Natural killer cell (primary cell): ENCODE measurements at regions not wholly inside any gene's neighbourhood (a gene's known extent, or its start where the extent isn't known, plus 50 kb on each side); places are given as distances from the start of the nearest gene placed in this dataset.

Experiments used
- ATAC-seq, 3 donors: fragments of 150-1000 bp in 2 of 3; fragments of 200-7000 bp in 1 of 3; cut with Tn5 transposase; 1 replicate in 1 of 3; 2 replicates in 2 of 3; pipeline ENCODE4 v1.10.0; 2021; ENCODE audit warnings: mild to moderate bottlenecking in 2 of 3, moderate library complexity in 2 of 3
- DNase-seq, 2 donors: peaks; one replicate each; pipeline versions ENCODE4 v3.0.0 to v3.0.0-alpha.2; 2013 to 2021; ENCODE audit warnings: mixed read lengths in 1 of 2
- H3K27ac ChIP-seq: one replicate; pipeline ENCODE4 v1.5.1; 2013; ENCODE audit warnings: mild to moderate bottlenecking, low read length
- H3K27me3 ChIP-seq: one replicate; pipeline ENCODE4 v1.6.1; 2013; ENCODE audit warnings: low read length; ENCODE audit not compliant: control insufficient read depth, insufficient read depth
- H3K36me3 ChIP-seq: one replicate; pipeline ENCODE4 v1.6.1; 2013; ENCODE audit warnings: low read length; ENCODE audit not compliant: control insufficient read depth, insufficient read depth
- H3K4me1 ChIP-seq: one replicate; pipeline ENCODE4 v1.6.1; 2013; ENCODE audit warnings: low read length; ENCODE audit not compliant: control insufficient read depth, insufficient read depth
- H3K4me3 ChIP-seq: one replicate; pipeline ENCODE4 v1.5.1; 2013; ENCODE audit warnings: low read length
- H3K9me3 ChIP-seq: one replicate; pipeline ENCODE4 v1.6.1; 2013; ENCODE audit warnings: low read length; ENCODE audit not compliant: control insufficient read depth, insufficient read depth
- H3K27ac Mint-ChIP-seq, 2 donors: one replicate each; pipeline ENCODE4 v1.8.0; 2022; ENCODE audit warnings: mild to moderate bottlenecking in 2 of 2, mixed read lengths in 2 of 2, moderate library complexity in 1 of 2
- H3K27me3 Mint-ChIP-seq, 2 donors: one replicate each; pipeline ENCODE4 v1.8.0; 2022; ENCODE audit warnings: low read depth in 2 of 2, mixed read lengths in 2 of 2
- H3K36me3 Mint-ChIP-seq: one replicate; pipeline ENCODE4 v1.8.0; 2022; ENCODE audit warnings: mixed read lengths
- H3K4me1 Mint-ChIP-seq, 2 donors: one replicate each; pipeline ENCODE4 v1.8.0; 2022; ENCODE audit warnings: mixed read lengths in 2 of 2
- H3K4me3 Mint-ChIP-seq: one replicate; pipeline ENCODE4 v1.8.0; 2022; ENCODE audit warnings: mild to moderate bottlenecking, moderate library complexity, mixed read lengths
- H3K9me3 Mint-ChIP-seq, 2 donors: one replicate each; pipeline ENCODE4 v1.8.0; 2022; ENCODE audit warnings: mixed read lengths in 2 of 2
- CTCF ChIP-seq: fragments of 200-600 bp; IDR thresholded peaks from one replicate; pipeline ENCODE4 v1.8.0; 2022; ENCODE audit warnings: antibody characterized with exemption
- WGBS: methylation state at CpG from one replicate; pipeline ENCODE4 v1.1.7; 2013; ENCODE audit warnings: missing lambda C conversion rate; ENCODE audit not compliant: insufficient coverage; 5-methylcytosine and 5-hydroxymethylcytosine counted together
- intact Hi-C: fragments of 100-400 bp; cut with micrococcal nuclease; formaldehyde crosslinking; loops from one replicate; pipeline ENCODE4 v1.14.2; 2022

- H3K4me3 Mint-ChIP-seq = no peak overlapping the region
Observed at GRCh38 chr9:103545260-103545659, 548.8 kb upstream of the SMC2 start.

GRCh38 chr9:103552712-103553111 is 541.4 kb upstream of the SMC2 start:
- no peak for DNase-seq
- peaks cover 8% of the 10 kb centered on the region for H3K36me3 Mint-ChIP-seq
- Histone ChIP-seq H3K4me1 (no peaks in the 10 kb centered on the region), H3K27me3 (no peaks in the 10 kb centered on the region), H3K9me3 (peaks cover 2% of the 10 kb centered on the region), H3K27ac (no peak overlapping the region), H3K4me3 (no peak overlapping the region), H3K36me3 (no peaks in the 10 kb centered on the region)
- no peaks in the 10 kb centered on the region for H3K27me3 Mint-ChIP-seq
- ATAC-seq = no peak
- H3K4me3 Mint-ChIP-seq = no peak overlapping the region
- 50% methylated on average over 1 of the region's 1 CpG for WGBS
- H3K9me3 Mint-ChIP-seq = peaks cover 21 to 26% of the 10 kb centered on the region in 2 donors
- no peaks in the 10 kb centered on the region for H3K4me1 Mint-ChIP-seq
- intact Hi-C loops = no loop called here
- H3K27ac Mint-ChIP-seq = no peak overlapping the region
- TF ChIP-seq CTCF = no peak

More at GRCh38 chr9:103545260-103545659, 548.8 kb upstream of the SMC2 start:
- Mint-ChIP-seq H3K27me3 (no peaks in the 10 kb centered on the region), H3K27ac (no peak overlapping the region), H3K9me3 (peaks cover 9 to 14% of the 10 kb centered on the region in 2 donors), H3K4me1 (no peaks in the 10 kb centered on the region), H3K36me3 (no peaks in the 10 kb centered on the region)
- Histone ChIP-seq H3K36me3 (no peaks in the 10 kb centered on the region), H3K4me3 (no peak overlapping the region), H3K27ac (no peak overlapping the region), H3K27me3 (no peaks in the 10 kb centered on the region), H3K4me1 (no peaks in the 10 kb centered on the region), H3K9me3 (no peaks in the 10 kb centered on the region)
- intact Hi-C loops = no loop called here
- no peak for TF ChIP-seq CTCF
- no peak for ATAC-seq
- WGBS = 91% methylated on average over 2 of the region's 2 CpGs
- no peak for DNase-seq

- Histone ChIP-seq H3K4me3 (no peak overlapping the region), H3K4me1 (no peaks in the 10 kb centered on the region), H3K27me3 (no peaks in the 10 kb centered on the region), H3K27ac (no peak overlapping the region), H3K36me3 (no peaks in the 10 kb centered on the region), H3K9me3 (peaks cover 4% of the 10 kb centered on the region)
- ATAC-seq (no peak), DNase-seq (no peak)
- intact Hi-C loops = no loop called here
- H3K27ac Mint-ChIP-seq = no peak overlapping the region
- no peak for TF ChIP-seq CTCF
- H3K36me3 Mint-ChIP-seq = peaks cover 22% of the 10 kb centered on the region
- no peaks in the 10 kb centered on the region for H3K27me3 Mint-ChIP-seq
- H3K9me3 Mint-ChIP-seq = peaks cover 13 to 14% of the 10 kb centered on the region in 2 donors
- no peaks in the 10 kb centered on the region for H3K4me1 Mint-ChIP-seq
- H3K4me3 Mint-ChIP-seq = no peak overlapping the region
Observed at GRCh38 chr9:103574056-103574455, 520.1 kb upstream of the SMC2 start.

GRCh38 chr9:103586721-103587120 is 507.4 kb upstream of the SMC2 start:
- H3K9me3 ChIP-seq = peaks cover 5% of the 10 kb centered on the region
- no peaks in the 10 kb centered on the region for H3K4me1 ChIP-seq
- Mint-ChIP-seq H3K4me3 (no peak overlapping the region), H3K27me3 (no peaks in the 10 kb centered on the region), H3K9me3 (peaks cover 20 to 24% of the 10 kb centered on the region in 2 donors), H3K4me1 (no peaks in the 10 kb centered on the region), H3K27ac (no peak overlapping the region), H3K36me3 (no peaks in the 10 kb centered on the region)
- 81% methylated on average over 6 of the region's 6 CpGs for WGBS
- no peak overlapping the region for H3K4me3 ChIP-seq
- H3K27me3 ChIP-seq = no peaks in the 10 kb centered on the region
- no peaks in the 10 kb centered on the region for H3K36me3 ChIP-seq
- TF ChIP-seq CTCF = no peak
- intact Hi-C loops = no loop called here
- ATAC-seq = no peak
- H3K27ac ChIP-seq = no peak overlapping the region
- DNase-seq = no peak
